ENCODE measurements at regions not wholly inside any gene's neighbourhood (a gene's known extent, or its start where the extent isn't known, plus 50 kb on each side); places are given as distances from the start of the nearest gene placed in this dataset.

GRCh38 chr5:117794847-117795246 is 1193.5 kb downstream of the DTWD2 start:
- BruUV-seq (replicated peaks), result no TSS peak
- TF ChIP-seq CTCF (conservative IDR thresholded peaks at IDR 0.05; ENCODE audit: low read length) (no peak), EZH2phosphoT487 (IDR thresholded peaks at IDR 0.05; ENCODE audit: borderline replicate concordance, low read depth, low read length) (no peak)
- H4K20me1 ChIP-seq (ENCODE audit: insufficient read depth, low read length), result no peaks in the 10 kb centered on the region
- no peaks in the 10 kb centered on the region for H3K9me2 ChIP-seq (ENCODE audit: insufficient read depth, low read length)
- POLR2A ChIA-PET, result no interaction called here
- no peaks in the 10 kb centered on the region for H3K4me1 ChIP-seq (ENCODE audit: insufficient read depth, low read length, poor library complexity, severe bottlenecking)
- H3K36me3 ChIP-seq (ENCODE audit: insufficient read depth, low read length), result no peaks in the 10 kb centered on the region
- no peak for DNase-seq (ENCODE audit: low spot score)
- no peak overlapping the region for H3K4me3 ChIP-seq (ENCODE audit: low read depth, low read length, poor library complexity, severe bottlenecking)
- H3K79me2 ChIP-seq (ENCODE audit: insufficient read depth, low read depth, low read length), result no peaks in the 10 kb centered on the region
- intact Hi-C loops (cut with micrococcal nuclease; ENCODE audit: unreplicated experiment), result no loop called here
- no peak overlapping the region for H3K27ac ChIP-seq (ENCODE audit: low read depth, low read length, poor library complexity, severe bottlenecking)
- CTCF ChIA-PET (ENCODE audit: unreplicated experiment), result no interaction called here
- no peaks in the 10 kb centered on the region for H3K9me3 ChIP-seq (ENCODE audit: low read length)
- no peak overlapping the region for H2AFZ ChIP-seq (ENCODE audit: low read length)
- no peak overlapping the region for H3K4me2 ChIP-seq (ENCODE audit: low read length)

DNA sequence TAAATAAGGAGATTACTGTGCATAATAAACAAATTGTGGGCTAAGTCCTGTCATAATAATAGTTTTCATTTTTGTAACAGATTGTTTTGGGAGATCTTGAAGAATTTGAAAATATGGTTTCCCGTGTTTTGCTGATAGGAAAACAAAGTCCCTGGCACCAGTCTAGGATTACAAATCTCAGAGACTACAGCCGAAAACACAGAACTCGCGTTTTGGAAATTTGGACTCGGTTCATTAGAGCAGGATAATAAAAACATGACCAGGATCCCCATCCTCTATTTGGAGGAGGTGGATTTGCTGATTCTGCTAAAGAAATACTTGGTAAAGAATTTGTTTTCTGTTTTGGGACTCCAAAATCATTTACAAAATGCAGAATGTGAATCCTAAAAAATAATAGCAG is 1194.4 kb downstream of the DTWD2 start:
- Histone ChIP-seq H2AFZ (ENCODE audit: low read length) (no peak overlapping the region), H3K4me2 (ENCODE audit: low read length) (no peak overlapping the region), H3K4me1 (ENCODE audit: insufficient read depth, low read length, poor library complexity, severe bottlenecking) (no peaks in the 10 kb centered on the region), H3K9me2 (ENCODE audit: insufficient read depth, low read length) (no peaks in the 10 kb centered on the region), H3K79me2 (ENCODE audit: insufficient read depth, low read depth, low read length) (no peaks in the 10 kb centered on the region), H3K27ac (ENCODE audit: low read depth, low read length, poor library complexity, severe bottlenecking) (no peak overlapping the region), H4K20me1 (ENCODE audit: insufficient read depth, low read length) (no peaks in the 10 kb centered on the region), H3K36me3 (ENCODE audit: insufficient read depth, low read length) (no peaks in the 10 kb centered on the region), H3K9me3 (ENCODE audit: low read length) (no peaks in the 10 kb centered on the region), H3K4me3 (ENCODE audit: low read depth, low read length, poor library complexity, severe bottlenecking) (no peak overlapping the region)
- no peak for TF ChIP-seq EZH2phosphoT487 (IDR thresholded peaks at IDR 0.05; ENCODE audit: borderline replicate concordance, low read depth, low read length)
- TF ChIP-seq CTCF (conservative IDR thresholded peaks at IDR 0.05; ENCODE audit: low read length), result no peak
- no TSS peak for BruUV-seq (replicated peaks)
- intact Hi-C loops (cut with micrococcal nuclease; ENCODE audit: unreplicated experiment), result no loop called here
- no peak for DNase-seq (ENCODE audit: low spot score)
- ChIA-PET CTCF (ENCODE audit: unreplicated experiment) (no interaction called here), POLR2A (no interaction called here)

- intact Hi-C loops (cut with micrococcal nuclease; ENCODE audit: unreplicated experiment), result no loop called here
- no peak overlapping the region for H2AFZ ChIP-seq (ENCODE audit: low read length)
- no peaks in the 10 kb centered on the region for H3K4me1 ChIP-seq (ENCODE audit: insufficient read depth, low read length, poor library complexity, severe bottlenecking)
- BruUV-seq (replicated peaks), result no TSS peak
- no peaks in the 10 kb centered on the region for H3K9me2 ChIP-seq (ENCODE audit: insufficient read depth, low read length)
- no peaks in the 10 kb centered on the region for H3K79me2 ChIP-seq (ENCODE audit: insufficient read depth, low read depth, low read length)
- ChIA-PET CTCF (ENCODE audit: unreplicated experiment) (no interaction called here), POLR2A (interaction anchor here (0.7 kb wide), 1 partner anchor 21 kb away, joined by 3 read pairs; no protein-coding TSS in a partner anchor)
- TF ChIP-seq EZH2phosphoT487 (IDR thresholded peaks at IDR 0.05; ENCODE audit: borderline replicate concordance, low read depth, low read length), result no peak
- no peak for TF ChIP-seq CTCF (conservative IDR thresholded peaks at IDR 0.05; ENCODE audit: low read length)
- no peak overlapping the region for H3K4me2 ChIP-seq (ENCODE audit: low read length)
- no peaks in the 10 kb centered on the region for H4K20me1 ChIP-seq (ENCODE audit: insufficient read depth, low read length)
- H3K27ac ChIP-seq (ENCODE audit: low read depth, low read length, poor library complexity, severe bottlenecking), result no peak overlapping the region
- H3K4me3 ChIP-seq (ENCODE audit: low read depth, low read length, poor library complexity, severe bottlenecking), result no peak overlapping the region
- no peaks in the 10 kb centered on the region for H3K36me3 ChIP-seq (ENCODE audit: insufficient read depth, low read length)
- DNase-seq (ENCODE audit: low spot score), result no peak
- no peaks in the 10 kb centered on the region for H3K9me3 ChIP-seq (ENCODE audit: low read length)
These were observed 1195.9 kb downstream of the DTWD2 start for GRCh38 chr5:117792476-117792875.
